WERI-Rb-1 (cell line): ENCODE measurements at regions not wholly inside any gene's neighbourhood (a gene's known extent, or its start where the extent isn't known, plus 50 kb on each side); places are given as distances from the start of the nearest gene placed in this dataset.

Experiments used
- DNase-seq: peaks from one replicate; pipeline ENCODE4 v3.0.0-alpha.2; 2020
- H3K27ac ChIP-seq: fragments of 250-450 bp; sonication (Bioruptor Pico); 2 replicates; pipeline ENCODE4 v1.5.1; 2020; ENCODE audit warnings: mild to moderate bottlenecking, moderate library complexity
- H3K27me3 ChIP-seq: fragments of 250-450 bp; sonication (Bioruptor Pico); 2 replicates; pipeline ENCODE4 v1.5.1; 2021; ENCODE audit warnings: mild to moderate bottlenecking, low read depth, moderate library complexity; ENCODE audit not compliant: insufficient read depth, severe bottlenecking
- H3K36me3 ChIP-seq: fragments of 250-450 bp; sonication (Bioruptor Pico); 2 replicates; pipeline ENCODE4 v1.5.1; 2020; ENCODE audit warnings: mild to moderate bottlenecking, moderate library complexity
- H3K4me3 ChIP-seq: 2 replicates; pipeline ENCODE4 v1.5.1; 2011; ENCODE audit warnings: low read depth, mild to moderate bottlenecking, control low read depth, low read length
- H3K9me3 ChIP-seq: fragments of 250-450 bp; sonication (Bioruptor Pico); 2 replicates; pipeline ENCODE4 v1.5.1; 2021; ENCODE audit warnings: mild to moderate bottlenecking, moderate library complexity; ENCODE audit not compliant: severe bottlenecking
- CTCF ChIP-seq: IDR thresholded peaks from 2 replicates; pipeline ENCODE4 v1.5.1; 2011; ENCODE audit warnings: low read depth, mild to moderate bottlenecking, control low read depth, inconsistent platforms, low read length

- DNase-seq, result no peak
- Histone ChIP-seq H3K36me3 (no peaks in the 10 kb centered on the region), H3K9me3 (no peaks in the 10 kb centered on the region), H3K27me3 (no peaks in the 10 kb centered on the region), H3K4me3 (no peak overlapping the region), H3K27ac (no peak overlapping the region)
- TF ChIP-seq CTCF, result no peak
Observed at GRCh38 chr4:130395871-130396270, 1299.9 kb downstream of the C4orf33 start.

- Histone ChIP-seq H3K9me3 (no peaks in the 10 kb centered on the region), H3K4me3 (no peak overlapping the region), H3K36me3 (no peaks in the 10 kb centered on the region), H3K27me3 (no peaks in the 10 kb centered on the region), H3K27ac (no peak overlapping the region)
- TF ChIP-seq CTCF, result peak; percentile 31; the same call in 1 of the 2 replicates
- peak; percentile 36 for DNase-seq
Observed at GRCh38 chr4:130403221-130403620, 1307.3 kb downstream of the C4orf33 start.

GRCh38 chr4:130416228-130416627, 1320.3 kb downstream of the C4orf33 start:
- no peaks in the 10 kb centered on the region for H3K36me3 ChIP-seq
- H3K9me3 ChIP-seq, result no peaks in the 10 kb centered on the region
- H3K4me3 ChIP-seq, result no peak overlapping the region
- no peak overlapping the region for H3K27ac ChIP-seq
- DNase-seq, result no peak
- no peak for TF ChIP-seq CTCF
- H3K27me3 ChIP-seq, result no peaks in the 10 kb centered on the region

- no peak overlapping the region for H3K4me3 ChIP-seq
- no peak for DNase-seq
- no peaks in the 10 kb centered on the region for H3K27me3 ChIP-seq
- TF ChIP-seq CTCF, result no peak
- H3K27ac ChIP-seq, result no peak overlapping the region
- no peaks in the 10 kb centered on the region for H3K9me3 ChIP-seq
- no peaks in the 10 kb centered on the region for H3K36me3 ChIP-seq
Observed at GRCh38 chr4:130419211-130419975, 1323.4 kb downstream of the C4orf33 start.

- Histone ChIP-seq H3K27ac (no peak overlapping the region), H3K4me3 (no peak overlapping the region), H3K27me3 (no peaks in the 10 kb centered on the region), H3K36me3 (no peaks in the 10 kb centered on the region), H3K9me3 (no peaks in the 10 kb centered on the region)
- DNase-seq, result no peak
- TF ChIP-seq CTCF, result no peak
Observed at GRCh38 chr4:130422261-130422660, 1326.3 kb downstream of the C4orf33 start.

GRCh38 chr4:130424211-130424610, 1328.3 kb downstream of the C4orf33 start:
- Histone ChIP-seq H3K27ac (no peak overlapping the region), H3K27me3 (no peaks in the 10 kb centered on the region), H3K4me3 (no peak overlapping the region), H3K9me3 (no peaks in the 10 kb centered on the region), H3K36me3 (no peaks in the 10 kb centered on the region)
- no peak for TF ChIP-seq CTCF
- DNase-seq, result no peak
